ENCODE measurements at regions not wholly inside any gene's neighbourhood (a gene's known extent, or its start where the extent isn't known, plus 50 kb on each side); places are given as distances from the start of the nearest gene placed in this dataset.

DNA sequence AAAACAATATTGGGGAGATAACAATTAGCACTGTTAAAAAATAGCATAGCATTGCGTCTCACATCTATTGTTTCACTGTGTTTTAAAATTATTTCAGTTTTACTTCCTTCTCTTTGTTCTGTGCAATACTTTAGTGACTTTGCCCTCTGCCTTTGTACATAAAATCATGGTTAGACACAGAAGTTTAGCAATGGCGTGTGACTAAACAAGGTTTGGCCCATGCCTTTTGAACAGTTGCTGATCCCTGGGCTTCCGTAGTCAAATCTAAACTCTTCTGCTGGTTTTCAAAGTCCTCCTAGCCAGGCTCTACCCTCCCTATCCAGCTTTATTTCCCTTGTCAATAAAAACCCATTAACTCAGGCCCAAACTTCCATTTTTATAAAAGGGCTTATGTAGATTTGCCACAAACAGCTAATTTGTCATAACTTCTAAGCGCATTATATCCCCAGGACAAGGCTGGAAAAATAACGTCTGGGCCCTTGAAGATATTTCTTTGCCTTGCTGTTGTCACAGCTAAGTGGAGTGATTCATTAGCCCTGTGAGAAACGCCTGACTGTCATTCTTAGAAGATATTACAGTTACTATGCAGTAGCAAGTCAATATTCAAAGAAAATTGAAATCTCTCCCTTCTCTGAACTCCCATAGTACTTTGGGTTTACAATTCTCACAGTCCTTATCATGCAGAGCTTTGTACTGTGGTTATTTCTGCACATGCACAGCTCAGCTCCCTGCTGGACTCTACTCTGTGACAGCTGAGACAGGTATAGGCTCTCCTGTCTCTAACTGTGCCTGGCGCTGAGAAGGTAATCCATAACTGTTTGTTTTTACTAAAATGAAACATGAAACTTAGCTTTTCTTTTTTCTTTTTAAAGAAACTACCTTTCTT, 123.4 kb upstream of the SLC24A5 start:
- Histone ChIP-seq H3K4me1 (peaks cover 3% of the 10 kb centered on the region), H3K9me3 (peaks cover 0 to 4% (median 0%) of the 10 kb centered on the region in 3 donors), H3K27me3 (no peaks in the 10 kb centered on the region), H3K36me3 (replicated peaks in 1 of 2; ENCODE audit: insufficient read depth in 1 of 2, low read depth in 2 of 2) (no peaks in the 10 kb centered on the region), H3K27ac (no peak overlapping the region), H3K4me3 (no peak overlapping the region)
- no peak for TF ChIP-seq POLR2A (IDR thresholded peaks at IDR 0.05)
- TF ChIP-seq, protein P1, sequence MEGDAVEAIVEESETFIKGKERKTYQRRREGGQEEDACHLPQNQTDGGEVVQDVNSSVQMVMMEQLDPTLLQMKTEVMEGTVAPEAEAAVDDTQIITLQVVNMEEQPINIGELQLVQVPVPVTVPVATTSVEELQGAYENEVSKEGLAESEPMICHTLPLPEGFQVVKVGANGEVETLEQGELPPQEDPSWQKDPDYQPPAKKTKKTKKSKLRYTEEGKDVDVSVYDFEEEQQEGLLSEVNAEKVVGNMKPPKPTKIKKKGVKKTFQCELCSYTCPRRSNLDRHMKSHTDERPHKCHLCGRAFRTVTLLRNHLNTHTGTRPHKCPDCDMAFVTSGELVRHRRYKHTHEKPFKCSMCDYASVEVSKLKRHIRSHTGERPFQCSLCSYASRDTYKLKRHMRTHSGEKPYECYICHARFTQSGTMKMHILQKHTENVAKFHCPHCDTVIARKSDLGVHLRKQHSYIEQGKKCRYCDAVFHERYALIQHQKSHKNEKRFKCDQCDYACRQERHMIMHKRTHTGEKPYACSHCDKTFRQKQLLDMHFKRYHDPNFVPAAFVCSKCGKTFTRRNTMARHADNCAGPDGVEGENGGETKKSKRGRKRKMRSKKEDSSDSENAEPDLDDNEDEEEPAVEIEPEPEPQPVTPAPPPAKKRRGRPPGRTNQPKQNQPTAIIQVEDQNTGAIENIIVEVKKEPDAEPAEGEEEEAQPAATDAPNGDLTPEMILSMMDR (IDR thresholded peaks at IDR 0.05): no peak
- intact Hi-C loops (cut with DNase I): no loop called here
- DNase-seq: no peak
- 70 to 82% methylated on average over 7 of the region's 7 CpGs for WGBS, 2 donors
- ATAC-seq: no peak

DNA sequence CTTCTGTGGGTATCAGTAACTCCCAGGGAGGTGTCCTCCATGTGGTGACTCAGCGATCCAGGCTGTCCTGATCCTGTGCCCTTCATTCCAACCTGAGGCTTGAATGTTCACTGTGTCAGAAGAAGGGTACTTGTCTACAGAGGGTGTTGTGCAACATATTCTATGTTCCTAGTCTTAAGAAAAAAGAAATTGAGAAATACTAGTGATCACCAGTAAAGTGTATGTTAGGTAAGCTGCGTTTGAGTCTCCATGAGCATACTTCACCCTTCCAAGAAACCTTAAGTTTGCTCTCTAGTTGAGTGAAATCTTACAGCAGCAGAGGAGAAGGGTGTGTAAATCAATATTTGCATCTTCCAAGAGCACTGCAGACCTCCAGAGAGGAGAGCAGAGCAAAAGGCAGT, 122.2 kb upstream of the SLC24A5 start:
- no peak overlapping the region for H3K27ac ChIP-seq
- no peak for TF ChIP-seq POLR2A (IDR thresholded peaks at IDR 0.05)
- TF ChIP-seq, protein P1 (IDR thresholded peaks at IDR 0.05): no peak
- H3K4me3 ChIP-seq: no peak overlapping the region
- peaks cover 0 to 4% (median 0%) of the 10 kb centered on the region in 3 donors for H3K9me3 ChIP-seq
- H3K27me3 ChIP-seq: no peaks in the 10 kb centered on the region
- intact Hi-C loops (cut with DNase I): no loop called here
- H3K4me1 ChIP-seq: peaks cover 9% of the 10 kb centered on the region
- DNase-seq (no peak), ATAC-seq (no peak)
- H3K36me3 ChIP-seq (replicated peaks in 1 of 2; ENCODE audit: insufficient read depth in 1 of 2, low read depth in 2 of 2): no peaks in the 10 kb centered on the region
- 93% methylated on average over 2 of the region's 2 CpGs for WGBS, 2 donors

DNA sequence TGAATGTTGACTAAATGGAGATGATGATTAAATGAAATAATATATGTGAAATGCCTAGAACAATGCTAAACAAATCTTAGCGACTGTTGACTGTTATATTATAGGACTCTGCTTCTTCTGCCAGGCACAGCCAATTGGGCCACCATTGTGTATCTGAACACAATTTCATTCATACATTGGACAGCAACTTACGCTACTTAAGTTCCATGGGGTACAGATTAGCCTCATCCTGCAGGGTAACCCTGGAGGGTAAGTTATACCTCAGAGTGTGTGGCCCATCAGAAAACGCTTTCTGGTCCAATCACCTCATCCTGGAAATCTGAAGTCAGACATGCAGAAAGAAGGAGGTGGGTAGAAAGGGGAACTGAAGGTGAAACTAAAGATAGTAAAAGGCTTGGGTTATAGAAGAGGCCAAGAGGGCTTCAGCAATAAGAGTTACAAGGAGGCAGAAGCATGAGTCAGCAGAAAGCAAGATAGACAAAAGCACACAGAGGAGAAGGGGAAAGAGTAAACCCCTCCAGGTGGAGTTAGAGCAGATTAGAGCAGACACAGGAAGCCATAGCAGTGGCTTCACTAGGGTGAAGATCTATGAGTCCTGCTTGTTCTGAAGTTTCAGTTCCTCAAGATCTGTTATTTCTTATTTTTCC, 119.3 kb upstream of the SLC24A5 start:
- H3K27ac ChIP-seq: no peak overlapping the region
- H3K9me3 ChIP-seq: peaks cover 0 to 4% (median 0%) of the 10 kb centered on the region in 3 donors
- intact Hi-C loops (cut with DNase I): no loop called here
- H3K27me3 ChIP-seq: no peaks in the 10 kb centered on the region
- 89 to 94% methylated on average over 3 of the region's 3 CpGs for WGBS, 2 donors
- H3K4me1 ChIP-seq: peaks cover 9% of the 10 kb centered on the region
- H3K36me3 ChIP-seq (replicated peaks in 1 of 2; ENCODE audit: insufficient read depth in 1 of 2, low read depth in 2 of 2): no peaks in the 10 kb centered on the region
- H3K4me3 ChIP-seq: no peak overlapping the region
- TF ChIP-seq, protein P1 (IDR thresholded peaks at IDR 0.05): no peak
- no peak for TF ChIP-seq POLR2A (IDR thresholded peaks at IDR 0.05)
- ATAC-seq (no peak), DNase-seq (no peak)

DNA sequence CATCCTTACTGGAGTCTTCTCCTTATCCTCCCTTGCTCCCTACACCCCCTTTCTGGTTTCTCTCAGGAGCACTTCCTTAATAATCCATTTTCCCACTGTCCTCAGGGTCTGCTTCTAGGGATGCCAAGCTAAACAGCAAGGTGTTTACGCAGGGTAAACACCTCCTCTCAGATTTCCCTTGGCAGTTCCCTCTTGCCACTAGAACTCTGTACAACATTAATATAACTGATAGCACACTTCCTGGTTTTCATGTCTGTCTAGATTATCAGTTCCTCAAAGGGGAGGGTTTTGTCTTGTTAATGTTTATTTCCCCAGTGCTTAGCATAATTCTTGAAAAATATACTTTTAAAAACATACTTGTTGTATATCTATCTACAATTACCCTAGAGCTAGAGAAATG, 118.0 kb upstream of the SLC24A5 start:
- intact Hi-C loops (cut with DNase I): no loop called here
- no peaks in the 10 kb centered on the region for H3K27me3 ChIP-seq
- TF ChIP-seq, protein P1 (IDR thresholded peaks at IDR 0.05): no peak
- TF ChIP-seq POLR2A (IDR thresholded peaks at IDR 0.05): no peak
- DNase-seq: no peak
- no peaks in the 10 kb centered on the region for H3K36me3 ChIP-seq (replicated peaks in 1 of 2; ENCODE audit: insufficient read depth in 1 of 2, low read depth in 2 of 2)
- peaks cover 0 to 4% (median 0%) of the 10 kb centered on the region in 3 donors for H3K9me3 ChIP-seq
- peaks cover 9% of the 10 kb centered on the region for H3K4me1 ChIP-seq
- H3K4me3 ChIP-seq: no peak overlapping the region
- WGBS, 2 donors: 14 to 25% methylated on average over 1 of the region's 1 CpG
- no peak overlapping the region for H3K27ac ChIP-seq
- ATAC-seq: peak; percentile 30
